RPMI7951 (cell line): ENCODE measurements at regions not wholly inside any gene's neighbourhood (a gene's known extent, or its start where the extent isn't known, plus 50 kb on each side); places are given as distances from the start of the nearest gene placed in this dataset.

Source experiments
- DNase-seq: peaks from one replicate; pipeline ENCODE4 v3.0.0-alpha.2; 2012; ENCODE audit warnings: low read depth

GRCh38 chr2:39514825-39515224 is 77.7 kb upstream of the MAP4K3 start:
- no peak for DNase-seq

GRCh38 chr2:39515273-39515896 is 78.3 kb upstream of the MAP4K3 start:
- DNase-seq = no peak

- DNase-seq = no peak
These were observed 78.8 kb upstream of the MAP4K3 start for GRCh38 chr2:39515897-39516346.

- no peak for DNase-seq
These were observed 79.4 kb upstream of the MAP4K3 start for GRCh38 chr2:39516347-39517101.

GRCh38 chr2:39517102-39517436 is 80.0 kb upstream of the MAP4K3 start:
- no peak for DNase-seq

- DNase-seq = no peak
These were observed 80.5 kb upstream of the MAP4K3 start for GRCh38 chr2:39517622-39518021.

- DNase-seq = no peak
These were observed 82.8 kb upstream of the MAP4K3 start for GRCh38 chr2:39519886-39520285.

- DNase-seq = peak; percentile 36
These were observed 84.9 kb upstream of the MAP4K3 start for GRCh38 chr2:39521876-39522517.

- DNase-seq = no peak
These were observed 85.4 kb upstream of the MAP4K3 start for GRCh38 chr2:39522518-39522877.

- peak; percentile 91 for DNase-seq
These were observed 86.4 kb upstream of the MAP4K3 start for GRCh38 chr2:39523308-39524044.

GRCh38 chr2:39524061-39524460 is 87.0 kb upstream of the MAP4K3 start:
- DNase-seq = no peak

GRCh38 chr2:39524756-39525635 is 87.9 kb upstream of the MAP4K3 start:
- DNase-seq = peak; percentile 61

GRCh38 chr2:39525636-39526412 is 88.7 kb upstream of the MAP4K3 start:
- no peak for DNase-seq

- no peak for DNase-seq
These were observed 91.6 kb upstream of the MAP4K3 start for GRCh38 chr2:39528701-39529100.

- no peak for DNase-seq
These were observed 92.8 kb upstream of the MAP4K3 start for GRCh38 chr2:39529836-39530235.

- peak; percentile 44 for DNase-seq
These were observed 93.4 kb upstream of the MAP4K3 start for GRCh38 chr2:39530411-39530866.

GRCh38 chr2:39531220-39531777 is 94.2 kb upstream of the MAP4K3 start:
- DNase-seq = no peak

GRCh38 chr2:39532933-39533332 is 95.8 kb upstream of the MAP4K3 start:
- no peak for DNase-seq

GRCh38 chr2:39534095-39534711 is 97.1 kb upstream of the MAP4K3 start:
- DNase-seq = no peak
